HepG2 (cell line): ENCODE measurements at regions not wholly inside any gene's neighbourhood (a gene's known extent, or its start where the extent isn't known, plus 50 kb on each side); places are given as distances from the start of the nearest gene placed in this dataset.

ENCODE experiments used
- ATAC-seq: fragments of 200-7000 bp; cut with Tn5 transposase; 3 replicates; pipeline ENCODE4 v1.9.1; 2020; ENCODE audit warnings: mild to moderate bottlenecking, moderate library complexity
- BruUV-seq: library from RNA; stranded (reverse); fragments of 400-500 nt; replicated peaks from 2 replicates; lab custom pipeline; 2021; lab: Mats Ljungman, UMichigan
- CTCF ChIA-PET: fragments of 300-600 bp; formaldehyde crosslinking; extraction: SDS; loops from one replicate; lab custom pipeline; 2021; ENCODE audit warnings: low total read pairs, inconsistent platforms, low intra/inter-chr PET ratio; lab: Yijun Ruan, JAX
- POLR2A ChIA-PET: fragments of 350-600 bp; sonication (Branson Sonifier 250); formaldehyde crosslinking; loops from one replicate; lab custom pipeline; 2020; ENCODE audit warnings: antibody characterized with exemption, inconsistent platforms; lab: Yijun Ruan, JAX
- DNase-seq: peaks from one replicate; pipeline ENCODE4 v3.0.0-alpha.2; 2015; ENCODE audit warnings: low spot score
- FAIRE-seq: peaks from 3 replicates; lab custom pipeline; 2011; peaks lifted over from hg19 to GRCh38; lab: Jason Lieb, UNC
- H2AFZ ChIP-seq: one replicate; pipeline ENCODE4 v1.6.1; 2011; ENCODE audit warnings: low read length, inconsistent platforms
- H3K27ac ChIP-seq: fragments of 300-600 bp; 3 replicates; pipeline ENCODE4 v1.8.0; 2011; ENCODE audit warnings: mixed run types, mild to moderate bottlenecking, mixed read lengths, low read length, inconsistent platforms; ENCODE audit not compliant: insufficient read depth; ENCODE audit errors: extremely low read length
- H3K27me3 ChIP-seq, 2 experiments: fragments of 200-600 bp in 1 of 2; 2 replicates in 1 of 2; 3 replicates in 1 of 2; pipeline versions ENCODE4 v1.6.0 to v1.8.0; 2011; ENCODE audit warnings: low read length in 2 of 2, mild to moderate bottlenecking in 2 of 2, moderate library complexity in 2 of 2, inconsistent platforms in 1 of 2; ENCODE audit not compliant: insufficient read depth in 2 of 2, control insufficient read depth in 1 of 2
- H3K36me3 ChIP-seq, 2 experiments: fragments of 200-600 bp in 1 of 2; replicated peaks in 1 of 2; 2 replicates in 1 of 2; 3 replicates in 1 of 2; pipeline versions ENCODE4 v1.5.1 to v1.8.0; 2011; ENCODE audit warnings: low read length in 2 of 2, inconsistent platforms in 1 of 2; ENCODE audit not compliant: insufficient read depth in 2 of 2, control insufficient read depth in 1 of 2
- H3K4me1 ChIP-seq: 2 replicates; pipeline ENCODE4 v1.5.1; 2012; ENCODE audit warnings: low read length, inconsistent platforms; ENCODE audit not compliant: insufficient read depth
- H3K4me2 ChIP-seq: 2 replicates; pipeline ENCODE4 v1.6.0; 2011; ENCODE audit warnings: low read depth, low read length, inconsistent platforms
- H3K4me3 ChIP-seq, 3 experiments: fragments of 200-600 bp in 1 of 3; sonication (generic), shearing (Covaris generic) in 1 of 3; replicated peaks in 1 of 3; 2 replicates each; pipeline ENCODE4 v1.5.1; 2011 to 2016; ENCODE audit warnings: low read length in 3 of 3, inconsistent platforms in 2 of 3, low read depth in 2 of 3, mild to moderate bottlenecking in 2 of 3, control low read depth in 1 of 3, mixed read lengths in 1 of 3; ENCODE audit not compliant: insufficient read depth in 1 of 3
- H3K79me2 ChIP-seq: one replicate; pipeline ENCODE4 v1.6.1; 2011; ENCODE audit warnings: low read length, inconsistent platforms; ENCODE audit not compliant: insufficient read depth
- H3K9ac ChIP-seq: 2 replicates; pipeline ENCODE4 v1.6.0; 2011; ENCODE audit warnings: mild to moderate bottlenecking, low read depth, low read length, inconsistent platforms; ENCODE audit not compliant: insufficient read depth
- H3K9me3 ChIP-seq: 2 replicates; pipeline ENCODE4 v1.5.1; 2012; ENCODE audit warnings: mild to moderate bottlenecking, low read length
- H4K20me1 ChIP-seq: 2 replicates; pipeline ENCODE4 v1.6.0; 2011; ENCODE audit warnings: inconsistent platforms, mild to moderate bottlenecking, low read length, moderate library complexity; ENCODE audit not compliant: insufficient read depth
- ELF1 ChIP-seq: sonication (generic); formaldehyde crosslinking; IDR thresholded peaks from 2 replicates; pipeline ENCODE4 v1.4.0; 2020; ENCODE audit warnings: missing genetic modification reagents
- IKZF1 ChIP-seq: fragments of 450-650 bp; IDR thresholded peaks from 2 replicates; pipeline ENCODE4 v1.7.1; 2016
- MED13 ChIP-seq: sonication (generic); formaldehyde crosslinking; IDR thresholded peaks from 2 replicates; pipeline ENCODE4 v1.5.0; 2020; ENCODE audit warnings: missing genetic modification reagents
- MTF2 ChIP-seq: sonication (generic); formaldehyde crosslinking; IDR thresholded peaks from 2 replicates; pipeline ENCODE4 v1.5.0; 2020; ENCODE audit warnings: missing genetic modification reagents, borderline replicate concordance
- NFIB ChIP-seq: sonication (generic); formaldehyde crosslinking; IDR thresholded peaks from 2 replicates; pipeline ENCODE4 v1.9.0; 2021; ENCODE audit warnings: missing genetic modification reagents, mild to moderate bottlenecking, borderline replicate concordance
- SIN3B ChIP-seq: fragments of 150-350 bp; IDR thresholded peaks from 2 replicates; pipeline ENCODE4 v1.6.1; 2014; ENCODE audit warnings: low read length
- SP5 ChIP-seq: IDR thresholded peaks from 2 replicates; pipeline ENCODE4 v1.6.1; 2016; ENCODE audit warnings: low read depth, borderline replicate concordance
- SRSF9 ChIP-seq: fragments of 200-400 bp; formaldehyde crosslinking; IDR thresholded peaks from 2 replicates; pipeline ENCODE4 v1.6.1; 2018; ENCODE audit warnings: borderline replicate concordance, mild to moderate bottlenecking, low read depth, low read length; ENCODE audit not compliant: insufficient read depth, poor library complexity, severe bottlenecking
- TSC22D2 ChIP-seq: sonication (generic); formaldehyde crosslinking; IDR thresholded peaks from 2 replicates; pipeline ENCODE4 v1.5.1; 2020; ENCODE audit warnings: missing genetic modification reagents, mild to moderate bottlenecking, borderline replicate concordance
- U2AF2 ChIP-seq: fragments of 200-400 bp; formaldehyde crosslinking; IDR thresholded peaks from 2 replicates; pipeline ENCODE4 v1.6.1; 2017; ENCODE audit warnings: low read depth, mild to moderate bottlenecking, low read length
- ZBTB25 ChIP-seq: IDR thresholded peaks from 2 replicates; pipeline ENCODE4 v1.6.1; 2018; ENCODE audit warnings: missing genetic modification reagents
- ZFP36 ChIP-seq: fragments of 150-350 bp; IDR thresholded peaks from 2 replicates; pipeline ENCODE4 v1.6.1; 2018; ENCODE audit warnings: borderline replicate concordance, low read length, low read depth; ENCODE audit not compliant: partially characterized antibody
- ZKSCAN1 ChIP-seq: fragments of 150-350 bp; IDR thresholded peaks from 2 replicates; pipeline ENCODE4 v1.6.1; 2014; ENCODE audit warnings: low read length
- ZKSCAN5 ChIP-seq: sonication (generic); formaldehyde crosslinking; IDR thresholded peaks from 2 replicates; pipeline ENCODE4 v1.5.1; 2020; ENCODE audit warnings: mild to moderate bottlenecking, missing genetic modification reagents
- ZNF234 ChIP-seq: sonication (generic); formaldehyde crosslinking; conservative IDR thresholded peaks from 2 replicates; pipeline ENCODE4 v1.5.1; 2020; ENCODE audit warnings: mild to moderate bottlenecking, missing genetic modification reagents
- ZNF264 ChIP-seq: sonication (generic); formaldehyde crosslinking; IDR thresholded peaks from 2 replicates; pipeline ENCODE4 v1.4.0; 2020; ENCODE audit warnings: missing genetic modification reagents
- ZNF3 ChIP-seq: IDR thresholded peaks from 2 replicates; pipeline ENCODE4 v1.7.0; 2017; ENCODE audit warnings: inconsistent platforms
- ZNF766 ChIP-seq: sonication (generic); formaldehyde crosslinking; IDR thresholded peaks from 2 replicates; pipeline ENCODE4 v1.5.0; 2020; ENCODE audit warnings: missing genetic modification reagents, borderline replicate concordance
- ZNF883 ChIP-seq: sonication (generic); formaldehyde crosslinking; IDR thresholded peaks from 2 replicates; pipeline ENCODE4 v1.5.1; 2020; ENCODE audit warnings: mild to moderate bottlenecking, missing genetic modification reagents; ENCODE audit errors: not compliant biosample characterization
- WGBS: methylation state at CpG from one replicate; pipeline ENCODE4 v1.1.6; 2017; ENCODE audit warnings: low lambda C conversion rate; 5-methylcytosine and 5-hydroxymethylcytosine counted together
- in situ Hi-C: cut with HindIII; loops from 2 replicates; pipeline ENCODE4 v1.10.0; 2017; ENCODE audit warnings: low pct_unique_long_range_greater_than_20kb; ENCODE audit not compliant: extremely low pct_ligation_motif_present
- intact Hi-C: fragments of 100-400 bp; cut with micrococcal nuclease; formaldehyde crosslinking; loops from one replicate; pipeline ENCODE4 v1.10.0; 2022; ENCODE audit not compliant: unreplicated experiment

GRCh38 chr13:106246666-106247188, 288.7 kb downstream of the EFNB2 start:
- Histone ChIP-seq H2AFZ (no peak overlapping the region), H3K4me1 (no peaks in the 10 kb centered on the region), H4K20me1 (no peaks in the 10 kb centered on the region), H3K27me3 (no peaks in the 10 kb centered on the region), H3K79me2 (no peaks in the 10 kb centered on the region), H3K36me3 (no peaks in the 10 kb centered on the region), H3K9ac (no peak overlapping the region), H3K27ac (no peak overlapping the region), H3K9me3 (no peaks in the 10 kb centered on the region), H3K4me2 (no peak overlapping the region), H3K4me3 (no peak overlapping the region)
- TF ChIP-seq MTF2 (CRISPR knock-in tag): no peak
- TF ChIP-seq ZNF3 (CRISPR knock-in tag): no peak
- no peak for TF ChIP-seq SP5
- TF ChIP-seq ZNF234 (CRISPR knock-in tag): no peak
- under 1% methylated on average over 4 of the region's 4 CpGs for WGBS
- ATAC-seq (no peak), DNase-seq (no peak), FAIRE-seq (no peak)
- CTCF ChIA-PET: no interaction called here
- intact Hi-C loops (no loop called here), in situ Hi-C loops (no loop called here)
- no TSS peak for BruUV-seq
- POLR2A ChIA-PET: no interaction called here

- Histone ChIP-seq H3K79me2 (no peaks in the 10 kb centered on the region), H3K36me3 (no peaks in the 10 kb centered on the region), H3K4me2 (no peak overlapping the region), H3K27ac (no peak overlapping the region), H3K27me3 (no peaks in the 10 kb centered on the region), H3K4me1 (no peaks in the 10 kb centered on the region), H3K9me3 (no peaks in the 10 kb centered on the region), H3K9ac (no peak overlapping the region), H3K4me3 (no peak overlapping the region), H2AFZ (no peak overlapping the region), H4K20me1 (no peaks in the 10 kb centered on the region)
- in situ Hi-C loops (no loop called here), intact Hi-C loops (no loop called here)
- FAIRE-seq (no peak), DNase-seq (no peak), ATAC-seq (no peak)
- CTCF ChIA-PET: no interaction called here
- POLR2A ChIA-PET: no interaction called here
- no TSS peak for BruUV-seq
- WGBS: 3% methylated on average over 3 of the region's 3 CpGs
- TF ChIP-seq ZBTB25 (CRISPR knock-in tag) (no peak), ZNF883 (CRISPR knock-in tag) (no peak), NFIB (no peak), ZNF264 (no peak), ZFP36 (no peak), U2AF2 (no peak), TSC22D2 (CRISPR knock-in tag) (no peak), IKZF1 (no peak), ZKSCAN5 (CRISPR knock-in tag) (no peak), SIN3B (no peak), SRSF9 (no peak), MED13 (CRISPR knock-in tag) (no peak), ELF1 (no peak), ZNF766 (no peak), ZKSCAN1 (no peak)
Observed at GRCh38 chr13:106246242-106246641, 289.2 kb downstream of the EFNB2 start.
